SK-N-SH (cell line): ENCODE measurements at regions not wholly inside any gene's neighbourhood (a gene's known extent, or its start where the extent isn't known, plus 50 kb on each side); places are given as distances from the start of the nearest gene placed in this dataset.

Experiments
- CTCF ChIA-PET: fragments of 300-600, 350-600 bp; formaldehyde crosslinking; extraction: SDS; loops from one replicate; lab custom pipeline; 2021; lab: Yijun Ruan, JAX
- POLR2A ChIA-PET: fragments of 350-600 bp; sonication (Branson Sonifier 250); formaldehyde crosslinking; extraction: SDS; loops from one replicate; lab custom pipeline; 2020; ENCODE audit warnings: antibody characterized with exemption, inconsistent platforms; lab: Yijun Ruan, JAX
- DNase-seq: peaks from one replicate; pipeline ENCODE4 v3.0.0; 2012
- H2AFZ ChIP-seq: fragments of 200-600 bp; sonication (generic); 2 replicates; pipeline ENCODE4 v1.8.1; 2016; ENCODE audit warnings: antibody characterized with exemption, mild to moderate bottlenecking, low read depth
- H3F3A ChIP-seq: fragments of 200-600 bp; sonication (generic); replicated peaks from 2 replicates; pipeline ENCODE3; 2016; ENCODE audit warnings: antibody characterized with exemption, mild to moderate bottlenecking; ENCODE audit not compliant: insufficient read depth
- H3K27ac ChIP-seq, 2 experiments: fragments of 200-500 bp in 1 of 2; fragments of 200-600 bp in 1 of 2; sonication (Bioruptor generic) in 1 of 2; sonication (generic), shearing (Covaris generic) in 1 of 2; 2 replicates each; pipeline versions ENCODE4 v1.5.1 to v1.6.1; 2014 to 2016; ENCODE audit warnings: low read depth in 2 of 2, inconsistent platforms in 1 of 2, low read length in 1 of 2, mild to moderate bottlenecking in 1 of 2, mixed read lengths in 1 of 2
- H3K27me3 ChIP-seq: fragments of 200-600 bp; sonication (generic), shearing (Covaris generic); 2 replicates; pipeline ENCODE4 v1.6.1; 2016; ENCODE audit warnings: mixed run types; ENCODE audit not compliant: insufficient read depth
- H3K36me3 ChIP-seq, 2 experiments: fragments of 200-500 bp in 1 of 2; fragments of 200-600 bp in 1 of 2; sonication (Bioruptor generic) in 1 of 2; sonication (generic) in 1 of 2; replicated peaks in 1 of 2; 2 replicates each; pipeline versions ENCODE3 to v1.5.1; 2014 to 2016; ENCODE audit warnings: low read length in 1 of 2, mild to moderate bottlenecking in 1 of 2; ENCODE audit not compliant: insufficient read depth in 2 of 2, control insufficient read depth in 1 of 2
- H3K4me1 ChIP-seq, 2 experiments: fragments of 200-500 bp in 1 of 2; fragments of 200-600 bp in 1 of 2; sonication (Bioruptor generic) in 1 of 2; sonication (generic), shearing (Covaris generic) in 1 of 2; 2 replicates each; pipeline versions ENCODE4 v1.5.1 to v1.6.1; 2014 to 2016; ENCODE audit warnings: low read depth in 1 of 2, low read length in 1 of 2, mixed run types in 1 of 2; ENCODE audit not compliant: insufficient read depth in 2 of 2, control insufficient read depth in 1 of 2
- H3K4me2 ChIP-seq: fragments of 200-600 bp; sonication (generic), shearing (Covaris generic); 2 replicates; pipeline ENCODE4 v1.6.1; 2017; ENCODE audit warnings: mixed run types
- H3K4me3 ChIP-seq, 2 experiments: fragments of 200-500 bp in 1 of 2; fragments of 200-600 bp in 1 of 2; sonication (Bioruptor generic) in 1 of 2; sonication (generic), shearing (Covaris generic) in 1 of 2; 2 replicates each; pipeline versions ENCODE4 v1.5.1 to v1.8.1; 2014 to 2016; ENCODE audit warnings: low read depth in 2 of 2, inconsistent platforms in 1 of 2, low read length in 1 of 2, mild to moderate bottlenecking in 1 of 2, mixed read lengths in 1 of 2, moderate library complexity in 1 of 2
- H3K79me2 ChIP-seq: fragments of 200-600 bp; sonication (generic); 2 replicates; pipeline ENCODE4 v1.8.1; 2017; ENCODE audit warnings: mild to moderate bottlenecking; ENCODE audit not compliant: insufficient read depth
- H3K9ac ChIP-seq: fragments of 200-600 bp; sonication (generic); 2 replicates; pipeline ENCODE4 v1.6.1; 2017; ENCODE audit warnings: mixed run types
- H3K9me2 ChIP-seq: fragments of 200-600 bp; sonication (generic); 2 replicates; pipeline ENCODE4 v1.6.1; 2017; ENCODE audit warnings: mixed run types
- H3K9me3 ChIP-seq: fragments of 200-600 bp; sonication (generic); 2 replicates; pipeline ENCODE4 v1.6.1; 2017; ENCODE audit warnings: mixed run types, mild to moderate bottlenecking, moderate library complexity
- H4K20me1 ChIP-seq: fragments of 200-600 bp; sonication (generic); 2 replicates; pipeline ENCODE4 v1.6.1; 2017; ENCODE audit warnings: mild to moderate bottlenecking, mixed run types; ENCODE audit not compliant: insufficient read depth
- CTCF ChIP-seq: fragments of 200-600 bp; sonication (generic); IDR thresholded peaks from 2 replicates; pipeline ENCODE4 v1.6.1; 2017; ENCODE audit warnings: antibody characterized with exemption, mild to moderate bottlenecking, moderate library complexity
- EP300 ChIP-seq, 2 experiments: IDR thresholded peaks; 2 replicates each; pipeline versions ENCODE4 v1.4.0 to v1.6.1; 2012; ENCODE audit warnings: borderline replicate concordance in 1 of 2, low read depth in 1 of 2, low read length in 1 of 2
- FOSL2 ChIP-seq: IDR thresholded peaks from 2 replicates; pipeline ENCODE4 v1.4.0; 2012; ENCODE audit warnings: low read depth, mild to moderate bottlenecking, moderate library complexity, borderline replicate concordance
- GABPA ChIP-seq: IDR thresholded peaks from 2 replicates; pipeline ENCODE4 v1.4.0; 2012; ENCODE audit warnings: low read depth, mild to moderate bottlenecking
- GATA2 ChIP-seq: sonication (generic); formaldehyde crosslinking; IDR thresholded peaks from 2 replicates; pipeline ENCODE4 v1.5.0; 2020; ENCODE audit warnings: mild to moderate bottlenecking, missing genetic modification reagents
- IRF3 ChIP-seq: fragments of 150-350 bp; IDR thresholded peaks from 2 replicates; pipeline ENCODE4 v1.6.1; 2016; ENCODE audit warnings: mild to moderate bottlenecking, low read depth, low read length
- MAX ChIP-seq: IDR thresholded peaks from 2 replicates; pipeline ENCODE4 v1.4.0; 2012; ENCODE audit warnings: low read depth
- MXI1 ChIP-seq: IDR thresholded peaks from 2 replicates; pipeline ENCODE4 v1.6.1; 2012; ENCODE audit warnings: mild to moderate bottlenecking, low read depth, low read length, improper control_type of control experiment
- NFIC ChIP-seq: IDR thresholded peaks from 2 replicates; pipeline ENCODE4 v1.4.0; 2012; ENCODE audit warnings: borderline replicate concordance
- NRF1 ChIP-seq: IDR thresholded peaks from 2 replicates; pipeline ENCODE4 v1.6.1; 2012; ENCODE audit warnings: low read depth, mild to moderate bottlenecking, low read length
- PBX3 ChIP-seq: IDR thresholded peaks from 2 replicates; pipeline ENCODE4; 2012
- RCOR1 ChIP-seq: fragments of 150-350 bp; IDR thresholded peaks from 2 replicates; pipeline ENCODE4 v1.6.1; 2017; ENCODE audit warnings: antibody characterized with exemption, low read length
- RFX5 ChIP-seq: IDR thresholded peaks from 2 replicates; pipeline ENCODE4 v1.6.1; 2012; ENCODE audit warnings: mild to moderate bottlenecking, improper control_type of control experiment, low read length
- RXRA ChIP-seq: IDR thresholded peaks from 2 replicates; pipeline ENCODE4 v1.4.0; 2012; ENCODE audit warnings: low read depth, mild to moderate bottlenecking, borderline replicate concordance
- SIN3A ChIP-seq: IDR thresholded peaks from 2 replicates; pipeline ENCODE4 v1.6.1; 2012; ENCODE audit warnings: low read depth, mild to moderate bottlenecking, low read length, moderate library complexity, borderline replicate concordance
- SMC3 ChIP-seq: IDR thresholded peaks from 2 replicates; pipeline ENCODE4 v1.6.1; 2012; ENCODE audit warnings: low read depth, low read length, improper control_type of control experiment
- TAF1 ChIP-seq: IDR thresholded peaks from 2 replicates; pipeline ENCODE4 v1.6.1; 2012; ENCODE audit warnings: low read depth, mild to moderate bottlenecking, low read length, moderate library complexity, borderline replicate concordance
- TCF12 ChIP-seq: IDR thresholded peaks from 2 replicates; pipeline ENCODE4 v1.4.0; 2012
- TEAD4 ChIP-seq: IDR thresholded peaks from 2 replicates; pipeline ENCODE4 v1.4.0; 2012; ENCODE audit warnings: mild to moderate bottlenecking, borderline replicate concordance; ENCODE audit not compliant: insufficient read depth
- USF1 ChIP-seq: IDR thresholded peaks from 2 replicates; pipeline ENCODE4 v1.4.0; 2012; ENCODE audit warnings: low read depth, borderline replicate concordance
- WGBS: methylation state at CpG from one replicate; pipeline ENCODE4 v1.1.6; 2017; ENCODE audit warnings: low lambda C conversion rate; 5-methylcytosine and 5-hydroxymethylcytosine counted together

GRCh38 chr6:55663914-55664313 is 84.9 kb upstream of the HMGCLL1 start:
- no peaks in the 10 kb centered on the region for H3K36me3 ChIP-seq
- H3K9ac ChIP-seq: no peak overlapping the region
- no peaks in the 10 kb centered on the region for H3K4me1 ChIP-seq
- no peaks in the 10 kb centered on the region for H3F3A ChIP-seq
- no peak overlapping the region for H3K4me2 ChIP-seq
- no peak for DNase-seq
- TF ChIP-seq CTCF (no peak), GATA2 (CRISPR knock-in tag) (no peak), MAX (no peak), EP300 (IDR thresholded peaks at IDR 0.05; ENCODE audit: borderline replicate concordance in 1 of 2, low read depth in 1 of 2, low read length in 1 of 2) (no peak), SIN3A (no peak), GABPA (no peak), NRF1 (no peak), RFX5 (no peak), USF1 (no peak), FOSL2 (no peak), NFIC (no peak)
- TF ChIP-seq, all 33 proteins: peak for 0
- ChIA-PET CTCF (interaction anchor here (1.4 kb wide), 1 partner anchor 47 kb away, joined by 4 read pairs; no protein-coding TSS in a partner anchor), POLR2A (no interaction called here)
- Histone ChIP-seq H4K20me1 (no peaks in the 10 kb centered on the region), H3K27me3 (no peaks in the 10 kb centered on the region), H3K9me2 (no peaks in the 10 kb centered on the region), H3K9me3 (no peaks in the 10 kb centered on the region), H3K4me3 (no peak overlapping the region), H3K79me2 (no peaks in the 10 kb centered on the region), H3K27ac (no peak overlapping the region), H2AFZ (no peak overlapping the region)
- 36% methylated on average over 2 of the region's 2 CpGs for WGBS

- no peaks in the 10 kb centered on the region for H3K79me2 ChIP-seq
These were observed 80.3 kb upstream of the HMGCLL1 start for GRCh38 chr6:55659304-55659703.

More at GRCh38 chr6:55659304-55659703, 80.3 kb upstream of the HMGCLL1 start:
- no peaks in the 10 kb centered on the region for H3K9me2 ChIP-seq
- H3K9me3 ChIP-seq: no peaks in the 10 kb centered on the region
- H3K4me1 ChIP-seq: no peaks in the 10 kb centered on the region
- no peak overlapping the region for H3K9ac ChIP-seq
- no peak overlapping the region for H2AFZ ChIP-seq
- WGBS: 35% methylated on average over 3 of the region's 3 CpGs
- no peaks in the 10 kb centered on the region for H3F3A ChIP-seq
- TF ChIP-seq SMC3 (no peak), TEAD4 (no peak), RCOR1 (no peak), FOSL2 (no peak), IRF3 (no peak), MXI1 (no peak), TCF12 (no peak), TAF1 (no peak), PBX3 (no peak), RXRA (no peak), MAX (no peak)
- CTCF ChIA-PET: interaction anchor here (0.8 kb wide), 1 partner anchor 8 kb away, joined by 3 read pairs; no protein-coding TSS in a partner anchor
- POLR2A ChIA-PET: no interaction called here
- H3K4me2 ChIP-seq: no peak overlapping the region
- no peaks in the 10 kb centered on the region for H3K36me3 ChIP-seq
- no peak overlapping the region for H3K4me3 ChIP-seq
- no peaks in the 10 kb centered on the region for H4K20me1 ChIP-seq
- no peaks in the 10 kb centered on the region for H3K27me3 ChIP-seq
- H3K27ac ChIP-seq: no peak overlapping the region
- DNase-seq: no peak
